GM19395 (cell line): ENCODE measurements at regions not wholly inside any gene's neighbourhood (a gene's known extent, or its start where the extent isn't known, plus 50 kb on each side); places are given as distances from the start of the nearest gene placed in this dataset.
"Not testable (repeated sequence)": the region's sequence is repeated elsewhere in the genome, so short reads cannot be mapped to it uniquely, and the experiment has no call there.

ENCODE experiments used
- ATAC-seq: cut with Tn5 transposase; IDR thresholded peaks from one replicate; pipeline ENCODE4 v1.9.1; 2021; ENCODE audit warnings: mild to moderate bottlenecking, moderate library complexity; ENCODE audit not compliant: unreplicated experiment

- no peak for ATAC-seq
These were observed 93.7 kb downstream of the TMEM17 start for GRCh38 chr2:62412347-62412742.

- ATAC-seq: no peak
These were observed 95.0 kb downstream of the TMEM17 start for GRCh38 chr2:62410926-62411456.

- ATAC-seq: no peak
These were observed 96.0 kb downstream of the TMEM17 start for GRCh38 chr2:62410015-62410453.

GRCh38 chr2:62409442-62409841 lies 96.6 kb downstream of the TMEM17 start:
- ATAC-seq: no peak

GRCh38 chr2:62408241-62408677 lies 97.7 kb downstream of the TMEM17 start:
- no peak for ATAC-seq

- no peak for ATAC-seq
These were observed 98.2 kb downstream of the TMEM17 start for GRCh38 chr2:62407838-62408237.

GRCh38 chr2:62407401-62407800 lies 98.6 kb downstream of the TMEM17 start:
- no peak for ATAC-seq

- ATAC-seq: no peak
These were observed 99.4 kb downstream of the TMEM17 start for GRCh38 chr2:62406573-62407043.

GRCh38 chr2:62404913-62405312 lies 101.1 kb downstream of the TMEM17 start:
- no peak for ATAC-seq

GRCh38 chr2:62402156-62402555 lies 103.8 kb downstream of the TMEM17 start:
- no peak for ATAC-seq

- ATAC-seq: no peak
These were observed 107.6 kb downstream of the TMEM17 start for GRCh38 chr2:62398356-62398755.

- ATAC-seq: no peak
These were observed 109.1 kb downstream of the TMEM17 start for GRCh38 chr2:62396880-62397279.

- ATAC-seq: no peak
These were observed 112.7 kb downstream of the TMEM17 start for GRCh38 chr2:62393293-62393692.

- ATAC-seq: no peak
These were observed 114.3 kb downstream of the TMEM17 start for GRCh38 chr2:62391696-62392095.

- ATAC-seq: not testable (repeated sequence)
These were observed 119.6 kb downstream of the TMEM17 start for GRCh38 chr2:62386378-62386777.

- ATAC-seq: no peak
These were observed 122.1 kb downstream of the TMEM17 start for GRCh38 chr2:62383846-62384245.

- ATAC-seq: no peak
These were observed 123.2 kb downstream of the TMEM17 start for GRCh38 chr2:62382757-62383156.

GRCh38 chr2:62382122-62382521 lies 123.9 kb downstream of the TMEM17 start:
- ATAC-seq: no peak

- no peak for ATAC-seq
These were observed 124.3 kb downstream of the TMEM17 start for GRCh38 chr2:62381656-62382055.

- no peak for ATAC-seq
These were observed 126.4 kb downstream of the TMEM17 start for GRCh38 chr2:62379566-62379965.

GRCh38 chr2:62375113-62375420 lies 130.9 kb downstream of the TMEM17 start:
- no peak for ATAC-seq

- no peak for ATAC-seq
These were observed 131.5 kb downstream of the TMEM17 start for GRCh38 chr2:62374301-62375112.

GRCh38 chr2:62372824-62373223 lies 133.2 kb downstream of the TMEM17 start:
- no peak for ATAC-seq
